Aorta (tissue), 5 donors: ENCODE measurements at regions not wholly inside any gene's neighbourhood (a gene's known extent, or its start where the extent isn't known, plus 50 kb on each side); places are given as distances from the start of the nearest gene placed in this dataset.

ENCODE experiments used
- ATAC-seq: fragments of 200-7000 bp; cut with Tn5 transposase; one replicate; pipeline ENCODE4 v1.9.1; 2022; ENCODE audit warnings: moderate library complexity; ENCODE audit not compliant: low FRiP score
- DNase-seq, 2 donors: peaks; one replicate each; pipeline ENCODE4 v3.0.0-alpha.2; 2020
- H3K27ac ChIP-seq, 2 donors: one replicate each; pipeline ENCODE4 v1.5.1; 2013; ENCODE audit warnings: low read length in 2 of 2, mild to moderate bottlenecking in 2 of 2, moderate library complexity in 2 of 2, control low read depth in 1 of 2, inconsistent platforms in 1 of 2, low read depth in 1 of 2
- H3K27me3 ChIP-seq, 2 donors: one replicate each; pipeline ENCODE4 v1.6.1; 2013; ENCODE audit warnings: control low read depth in 1 of 2, low read length in 1 of 2, mild to moderate bottlenecking in 1 of 2, moderate library complexity in 1 of 2; ENCODE audit not compliant: insufficient read depth in 2 of 2, control insufficient read depth in 1 of 2
- H3K36me3 ChIP-seq, 2 donors: one replicate each; pipeline ENCODE4 v1.6.1; 2013; ENCODE audit warnings: control low read depth in 1 of 2, low read length in 1 of 2, mild to moderate bottlenecking in 1 of 2; ENCODE audit not compliant: insufficient read depth in 2 of 2, control insufficient read depth in 1 of 2
- H3K4me1 ChIP-seq, 2 donors: one replicate each; pipeline ENCODE4 v1.6.1; 2013; ENCODE audit warnings: low read length in 2 of 2, control low read depth in 1 of 2, mild to moderate bottlenecking in 1 of 2, moderate library complexity in 1 of 2; ENCODE audit not compliant: insufficient read depth in 2 of 2, control insufficient read depth in 1 of 2
- H3K4me3 ChIP-seq, 2 donors: one replicate each; pipeline ENCODE4 v1.5.1; 2013; ENCODE audit warnings: low read length in 2 of 2, control low read depth in 1 of 2, mild to moderate bottlenecking in 1 of 2
- H3K9me3 ChIP-seq: one replicate; pipeline ENCODE4 v1.6.1; 2013; ENCODE audit warnings: mild to moderate bottlenecking, low read length; ENCODE audit not compliant: control insufficient read depth
- WGBS, 2 donors: extraction: QIAGEN DNeasy Blood & Tissue Kit; methylation state at CpG; one replicate each; pipeline ENCODE4 v1.1.7; 2013; 5-methylcytosine and 5-hydroxymethylcytosine counted together
- intact Hi-C, 2 donors: fragments of 100-400 bp; cut with DNase I; formaldehyde crosslinking; loops; one replicate each; pipeline versions ENCODE4 v1.14.2 to v1.15.0; 2022
- donor health status: healthy with polysubstance abuse.
- donor health status: Bipolar disorder and iron deficiency.
- donor health status: DM: no; HTN: no; CAD: no.
- donor health status: DM: no; HTN: no; CAD: no.
- donor health status: DM: yes; HTN: yes; CAD: no.

DNA sequence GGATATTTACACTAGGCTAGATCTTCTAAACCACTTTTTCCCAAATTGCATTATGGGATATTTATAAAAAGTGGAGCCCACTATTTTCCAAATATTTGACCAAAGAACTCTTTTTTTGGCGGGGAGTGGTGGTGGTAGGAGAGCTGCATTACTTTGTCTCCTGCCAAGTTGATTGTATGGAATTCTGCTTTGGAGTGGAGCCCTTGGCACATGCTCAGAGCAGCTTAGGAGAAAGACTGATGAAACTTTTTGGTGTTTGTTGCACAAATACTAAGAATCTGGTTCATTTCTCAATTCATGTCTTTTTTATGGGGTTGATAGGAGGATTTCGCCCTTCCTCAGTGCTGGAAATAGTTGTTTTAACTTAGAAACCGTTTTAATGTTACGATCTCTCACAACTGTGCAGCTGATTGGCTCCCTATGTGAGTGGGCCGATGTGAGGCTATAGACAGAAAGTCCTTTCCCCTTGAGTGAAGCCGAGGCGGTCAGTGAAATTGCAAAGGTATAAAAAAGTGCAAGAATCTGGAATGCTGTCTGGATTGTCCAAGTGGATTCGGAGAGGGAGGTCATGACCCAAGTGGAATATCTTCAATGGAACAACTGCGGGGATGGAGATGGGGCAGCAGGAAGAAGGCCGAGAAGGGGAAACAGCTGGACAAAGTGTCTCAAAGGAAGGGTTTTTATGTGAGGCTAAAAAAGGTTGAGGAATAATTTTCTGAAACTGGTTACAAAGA lies 415.9 kb downstream of the FGF9 start:
- 56 to 70% methylated on average over 10 of the region's 10 CpGs for WGBS, 2 donors
- no peak overlapping the region for H3K4me3 ChIP-seq

DNA sequence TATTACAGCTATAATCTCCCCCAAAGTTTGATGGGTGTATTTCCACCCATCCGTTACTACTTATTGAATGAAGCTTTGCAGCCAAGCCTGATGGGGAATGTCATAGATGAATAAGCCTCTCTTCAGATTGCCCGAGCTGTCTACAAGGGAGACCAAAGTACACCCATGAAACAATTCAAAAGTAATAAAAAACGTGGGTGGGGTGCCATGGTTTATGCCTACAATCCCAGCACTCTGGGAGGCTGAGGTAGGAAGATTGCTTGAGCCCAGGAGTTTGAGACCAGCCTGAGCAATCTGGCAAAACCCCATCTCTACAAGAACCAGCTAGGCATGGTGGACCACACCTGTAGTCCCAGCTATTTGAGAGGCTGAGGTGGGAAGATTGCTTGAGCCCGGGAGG lies 419.2 kb downstream of the FGF9 start:
- Histone ChIP-seq H3K4me3 (no peak overlapping the region), H3K27ac (no peak overlapping the region), H3K27me3 (no peaks in the 10 kb centered on the region), H3K9me3 (no peaks in the 10 kb centered on the region), H3K4me1 (peaks cover 3 to 10% of the 10 kb centered on the region in 2 donors), H3K36me3 (no peaks in the 10 kb centered on the region)
- intact Hi-C loops, result loop anchor here in 1 of 2 donors (2.0 kb wide), 1 partner anchor 17 kb away; no protein-coding TSS in a partner anchor
- ATAC-seq, result no peak
- WGBS, 2 donors, result 90 to 98% methylated on average over 4 of the region's 4 CpGs
- no peak for DNase-seq

More for the DNA sequence above, 415.9 kb downstream of the FGF9 start:
- DNase-seq (no peak), ATAC-seq (no peak)
- no peaks in the 10 kb centered on the region for H3K36me3 ChIP-seq
- intact Hi-C loops, result no loop called here
- no peak overlapping the region for H3K27ac ChIP-seq
- H3K9me3 ChIP-seq, result no peaks in the 10 kb centered on the region
- peaks cover 0 to 6% of the 10 kb centered on the region in 2 donors for H3K4me1 ChIP-seq
- H3K27me3 ChIP-seq, result no peaks in the 10 kb centered on the region

DNA sequence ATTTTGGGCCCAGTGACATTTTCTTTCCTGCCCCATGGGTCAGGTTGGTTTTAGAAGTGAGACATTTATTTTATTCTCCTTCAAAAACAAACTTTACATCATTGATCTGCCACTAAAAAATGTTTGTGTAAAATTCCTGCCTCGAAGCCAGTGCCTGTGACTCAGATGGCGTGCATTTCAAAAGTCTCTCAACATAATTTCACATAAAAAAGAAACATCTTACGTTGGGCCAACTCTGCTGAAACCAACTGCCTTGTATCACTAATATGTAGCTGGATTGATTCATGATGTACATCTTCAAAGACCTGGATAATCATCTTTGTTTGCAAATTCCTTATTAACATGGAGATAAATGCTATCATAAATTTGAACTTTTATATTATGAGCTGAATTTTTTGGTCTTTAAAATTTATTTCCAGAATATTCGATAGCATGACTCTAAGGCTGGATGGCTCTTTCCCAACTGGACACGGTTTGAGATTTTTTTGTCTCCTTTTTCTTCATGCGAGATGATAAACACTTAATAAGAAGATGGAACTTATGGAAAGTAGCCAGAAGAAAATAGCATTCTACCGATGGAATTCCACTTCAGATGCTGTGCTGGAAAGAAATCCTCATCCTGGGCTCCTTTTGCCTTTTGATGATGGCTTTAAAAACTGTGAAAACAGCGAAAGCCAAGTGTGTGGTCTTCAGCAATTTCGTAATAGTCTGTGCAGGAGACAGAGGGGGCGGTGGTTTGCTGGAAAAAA lies 420.5 kb downstream of the FGF9 start:
- DNase-seq, result peak in 1 of 2 donors; percentile 67
- H3K36me3 ChIP-seq, result no peaks in the 10 kb centered on the region
- H3K4me3 ChIP-seq, result no peak overlapping the region
- no peaks in the 10 kb centered on the region for H3K27me3 ChIP-seq
- no peak overlapping the region for H3K27ac ChIP-seq
- no peaks in the 10 kb centered on the region for H3K9me3 ChIP-seq
- H3K4me1 ChIP-seq, result peaks cover 3 to 10% of the 10 kb centered on the region in 2 donors
- intact Hi-C loops, result loop anchor here in 1 of 2 donors (2.0 kb wide), 1 partner anchor 15 kb away; no protein-coding TSS in a partner anchor
- 7 to 24% methylated on average over 10 of the region's 10 CpGs for WGBS, 2 donors
- ATAC-seq, result peak; percentile 60

DNA sequence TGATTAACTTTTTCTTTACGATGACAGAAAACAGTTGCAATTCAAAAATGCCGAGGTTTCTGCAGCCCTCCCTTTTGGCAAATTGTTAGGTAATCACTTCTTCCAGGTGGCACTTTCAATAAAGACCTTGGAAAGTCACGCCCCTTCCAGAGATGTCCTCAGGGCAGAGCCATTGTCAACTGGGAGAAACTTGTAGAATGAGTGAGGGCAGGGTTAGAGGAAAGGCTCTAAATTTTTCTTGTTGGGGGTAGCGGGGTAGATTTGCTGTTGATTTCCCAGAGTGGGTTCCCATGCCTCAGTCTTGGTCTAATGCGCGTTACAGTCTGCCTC lies 421.1 kb downstream of the FGF9 start:
- Histone ChIP-seq H3K4me3 (no peak overlapping the region), H3K27me3 (no peaks in the 10 kb centered on the region), H3K9me3 (no peaks in the 10 kb centered on the region), H3K27ac (no peak overlapping the region), H3K36me3 (no peaks in the 10 kb centered on the region), H3K4me1 (peaks cover 3 to 10% of the 10 kb centered on the region in 2 donors)
- ATAC-seq, result peak; percentile 5
- WGBS, 2 donors, result 64 to 66% methylated on average over 6 of the region's 6 CpGs
- intact Hi-C loops, result loop anchor here in 1 of 2 donors (2.0 kb wide), 1 partner anchor 15 kb away; no protein-coding TSS in a partner anchor
- no peak for DNase-seq

DNA sequence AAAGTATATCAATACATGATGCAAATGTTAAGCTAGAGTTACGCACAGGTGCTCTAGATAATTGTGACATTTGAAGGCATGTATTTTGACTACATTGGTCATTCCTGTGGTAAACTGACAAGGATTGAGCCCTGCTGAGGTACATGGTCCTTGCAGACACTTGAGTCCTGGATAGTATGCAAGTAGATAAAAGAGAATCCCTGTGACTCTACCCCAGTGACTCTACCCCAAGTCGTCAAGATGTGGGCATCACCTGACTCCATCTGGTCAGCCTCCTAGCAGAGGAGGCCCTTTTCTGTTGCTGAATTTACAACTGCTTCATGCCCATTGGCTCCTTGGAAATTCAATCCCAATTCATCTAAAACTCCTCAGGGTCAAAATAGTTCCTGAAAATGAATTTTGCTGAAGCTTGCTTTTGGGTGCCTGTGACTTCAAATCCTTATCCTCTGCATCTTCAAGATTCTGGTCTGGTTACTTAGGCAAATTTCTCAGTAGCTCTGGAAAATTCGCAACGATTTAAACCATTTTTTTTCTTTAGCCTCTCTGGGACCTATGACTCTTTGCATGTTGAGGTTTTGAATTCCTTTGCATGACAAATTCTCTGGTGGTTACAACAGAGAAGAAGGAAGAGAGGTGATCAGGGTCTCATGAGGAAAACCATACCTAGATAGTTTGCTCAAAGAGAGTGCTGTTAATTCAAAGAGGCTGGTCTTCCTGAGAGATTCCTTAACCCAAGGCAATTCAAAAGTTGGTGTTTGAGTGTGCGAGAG lies 422.1 kb downstream of the FGF9 start:
- H3K27me3 ChIP-seq, result no peaks in the 10 kb centered on the region
- intact Hi-C loops, result no loop called here
- no peak for DNase-seq
- no peaks in the 10 kb centered on the region for H3K9me3 ChIP-seq
- H3K4me1 ChIP-seq, result peaks cover 3 to 10% of the 10 kb centered on the region in 2 donors
- no peak overlapping the region for H3K27ac ChIP-seq
- WGBS, 2 donors, result 78 to 83% methylated on average over 5 of the region's 5 CpGs
- no peaks in the 10 kb centered on the region for H3K36me3 ChIP-seq
- ATAC-seq, result no peak
- H3K4me3 ChIP-seq, result no peak overlapping the region

DNA sequence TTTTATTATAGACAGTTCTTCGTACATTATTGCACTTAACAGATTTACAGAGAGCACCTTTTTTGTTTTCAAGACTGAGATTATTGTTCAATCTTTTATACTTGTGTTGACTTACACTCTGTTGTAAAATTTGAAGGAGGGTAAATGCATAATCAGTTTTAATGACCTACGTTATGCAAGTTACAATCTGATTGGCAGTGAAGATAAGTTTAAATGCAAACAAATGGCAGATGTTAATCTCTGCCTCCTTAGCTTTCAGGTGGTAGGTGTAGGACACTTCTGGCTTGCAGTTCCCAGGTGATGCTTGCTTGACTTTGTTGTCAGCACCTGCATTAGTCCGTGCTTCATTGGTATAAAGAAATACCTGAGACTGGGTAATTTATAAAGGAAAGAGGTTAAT lies 424.9 kb downstream of the FGF9 start:
- H3K9me3 ChIP-seq, result no peaks in the 10 kb centered on the region
- 93 to 96% methylated on average over 3 of the region's 3 CpGs for WGBS, 2 donors
- intact Hi-C loops, result no loop called here
- no peaks in the 10 kb centered on the region for H3K27me3 ChIP-seq
- no peaks in the 10 kb centered on the region for H3K36me3 ChIP-seq
- DNase-seq (no peak), ATAC-seq (no peak)
- H3K4me1 ChIP-seq, result peaks cover 3 to 7% of the 10 kb centered on the region in 2 donors
- no peak overlapping the region for H3K4me3 ChIP-seq
- no peak overlapping the region for H3K27ac ChIP-seq

DNA sequence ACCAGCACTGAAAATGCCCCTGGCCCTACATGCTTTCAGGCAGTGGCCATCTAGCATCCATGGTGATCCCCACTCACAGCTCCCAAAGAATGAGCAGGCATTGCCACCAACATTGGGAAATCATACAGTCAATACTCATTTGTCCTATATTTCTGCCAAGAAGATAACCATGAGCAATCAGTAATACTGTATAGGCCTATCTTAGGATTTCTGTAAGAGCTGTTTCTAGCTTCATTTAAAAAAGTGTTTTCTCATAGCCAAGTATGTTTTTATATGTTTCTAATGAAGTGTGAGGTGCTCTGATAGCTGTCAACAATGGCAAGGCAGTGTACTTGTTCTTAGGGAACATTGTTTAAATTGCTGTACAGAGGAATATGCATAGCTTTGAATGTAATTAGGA lies 428.7 kb downstream of the FGF9 start:
- Histone ChIP-seq H3K27me3 (no peaks in the 10 kb centered on the region), H3K27ac (no peak overlapping the region), H3K4me1 (no peaks in the 10 kb centered on the region), H3K9me3 (no peaks in the 10 kb centered on the region), H3K36me3 (no peaks in the 10 kb centered on the region), H3K4me3 (no peak overlapping the region)
- ATAC-seq (no peak), DNase-seq (no peak)
- intact Hi-C loops, result no loop called here

DNA sequence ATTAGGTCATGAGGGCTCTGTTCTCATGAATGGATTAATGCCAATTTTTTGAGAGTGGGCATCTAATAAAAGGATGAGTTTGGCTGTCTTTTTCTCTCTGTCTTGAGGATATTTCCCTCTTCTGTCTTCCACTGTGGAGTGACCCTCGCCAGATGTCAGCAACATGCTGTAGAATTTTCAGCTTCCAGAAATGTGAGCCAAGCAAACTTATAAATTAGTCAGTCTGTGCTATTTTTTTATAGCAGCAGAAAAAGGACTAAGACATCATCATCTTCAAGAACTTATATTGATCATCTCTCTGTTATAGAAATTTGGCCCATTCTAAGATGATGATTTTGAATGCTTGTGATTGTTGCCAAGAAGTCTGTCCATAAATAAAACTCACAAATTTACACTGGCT lies 431.4 kb downstream of the FGF9 start:
- intact Hi-C loops, result loop anchor here (5.0 to 10.0 kb wide), 2 partner anchors 173 to 655 kb away; no protein-coding TSS in a partner anchor
- Histone ChIP-seq H3K27ac (no peak overlapping the region), H3K4me1 (no peaks in the 10 kb centered on the region), H3K9me3 (no peaks in the 10 kb centered on the region), H3K27me3 (no peaks in the 10 kb centered on the region), H3K4me3 (no peak overlapping the region), H3K36me3 (no peaks in the 10 kb centered on the region)
- DNase-seq (no peak), ATAC-seq (peak; percentile 45)
- WGBS, 2 donors, result 53 to 78% methylated on average over 1 of the region's 1 CpG
